HepG2 (cell line): ENCODE measurements at regions not wholly inside any gene's neighbourhood (a gene's known extent, or its start where the extent isn't known, plus 50 kb on each side); places are given as distances from the start of the nearest gene placed in this dataset.

ENCODE experiments used
- ATAC-seq: fragments of 200-7000 bp; cut with Tn5 transposase; 3 replicates; pipeline ENCODE4 v1.9.1; 2020; ENCODE audit warnings: mild to moderate bottlenecking, moderate library complexity
- BruUV-seq: library from RNA; stranded (reverse); fragments of 400-500 nt; replicated peaks from 2 replicates; lab custom pipeline; 2021; lab: Mats Ljungman, UMichigan
- CTCF ChIA-PET: fragments of 300-600 bp; formaldehyde crosslinking; extraction: SDS; loops from one replicate; lab custom pipeline; 2021; ENCODE audit warnings: low total read pairs, inconsistent platforms, low intra/inter-chr PET ratio; lab: Yijun Ruan, JAX
- POLR2A ChIA-PET: fragments of 350-600 bp; sonication (Branson Sonifier 250); formaldehyde crosslinking; loops from one replicate; lab custom pipeline; 2020; ENCODE audit warnings: antibody characterized with exemption, inconsistent platforms; lab: Yijun Ruan, JAX
- DNase-seq: peaks from one replicate; pipeline ENCODE4 v3.0.0-alpha.2; 2015; ENCODE audit warnings: low spot score
- FAIRE-seq: peaks from 3 replicates; lab custom pipeline; 2011; peaks lifted over from hg19 to GRCh38; lab: Jason Lieb, UNC
- H2AFZ ChIP-seq: one replicate; pipeline ENCODE4 v1.6.1; 2011; ENCODE audit warnings: low read length, inconsistent platforms
- H3K27ac ChIP-seq: fragments of 300-600 bp; 3 replicates; pipeline ENCODE4 v1.8.0; 2011; ENCODE audit warnings: mixed run types, mild to moderate bottlenecking, mixed read lengths, low read length, inconsistent platforms; ENCODE audit not compliant: insufficient read depth; ENCODE audit errors: extremely low read length
- H3K27me3 ChIP-seq, 2 experiments: fragments of 200-600 bp in 1 of 2; 2 replicates in 1 of 2; 3 replicates in 1 of 2; pipeline versions ENCODE4 v1.6.0 to v1.8.0; 2011; ENCODE audit warnings: low read length in 2 of 2, mild to moderate bottlenecking in 2 of 2, moderate library complexity in 2 of 2, inconsistent platforms in 1 of 2; ENCODE audit not compliant: insufficient read depth in 2 of 2, control insufficient read depth in 1 of 2
- H3K36me3 ChIP-seq, 2 experiments: fragments of 200-600 bp in 1 of 2; replicated peaks in 1 of 2; 2 replicates in 1 of 2; 3 replicates in 1 of 2; pipeline versions ENCODE4 v1.5.1 to v1.8.0; 2011; ENCODE audit warnings: low read length in 2 of 2, inconsistent platforms in 1 of 2; ENCODE audit not compliant: insufficient read depth in 2 of 2, control insufficient read depth in 1 of 2
- H3K4me1 ChIP-seq: 2 replicates; pipeline ENCODE4 v1.5.1; 2012; ENCODE audit warnings: low read length, inconsistent platforms; ENCODE audit not compliant: insufficient read depth
- H3K4me2 ChIP-seq: 2 replicates; pipeline ENCODE4 v1.6.0; 2011; ENCODE audit warnings: low read depth, low read length, inconsistent platforms
- H3K4me3 ChIP-seq, 3 experiments: fragments of 200-600 bp in 1 of 3; sonication (generic), shearing (Covaris generic) in 1 of 3; replicated peaks in 1 of 3; 2 replicates each; pipeline ENCODE4 v1.5.1; 2011 to 2016; ENCODE audit warnings: low read length in 3 of 3, inconsistent platforms in 2 of 3, low read depth in 2 of 3, mild to moderate bottlenecking in 2 of 3, control low read depth in 1 of 3, mixed read lengths in 1 of 3; ENCODE audit not compliant: insufficient read depth in 1 of 3
- H3K79me2 ChIP-seq: one replicate; pipeline ENCODE4 v1.6.1; 2011; ENCODE audit warnings: low read length, inconsistent platforms; ENCODE audit not compliant: insufficient read depth
- H3K9ac ChIP-seq: 2 replicates; pipeline ENCODE4 v1.6.0; 2011; ENCODE audit warnings: mild to moderate bottlenecking, low read depth, low read length, inconsistent platforms; ENCODE audit not compliant: insufficient read depth
- H3K9me3 ChIP-seq: 2 replicates; pipeline ENCODE4 v1.5.1; 2012; ENCODE audit warnings: mild to moderate bottlenecking, low read length
- H4K20me1 ChIP-seq: 2 replicates; pipeline ENCODE4 v1.6.0; 2011; ENCODE audit warnings: inconsistent platforms, mild to moderate bottlenecking, low read length, moderate library complexity; ENCODE audit not compliant: insufficient read depth
- MAZ ChIP-seq, 2 experiments: sonication (generic) in 1 of 2; formaldehyde crosslinking in 1 of 2; IDR thresholded peaks; 2 replicates each; pipeline versions ENCODE4 v1.5.0 to v1.6.1; 2012 to 2020; ENCODE audit warnings: low read depth in 2 of 2, mild to moderate bottlenecking in 2 of 2, borderline replicate concordance in 1 of 2, improper control_type of control experiment in 1 of 2, low read length in 1 of 2, missing genetic modification reagents in 1 of 2, moderate library complexity in 1 of 2
- NFE2 ChIP-seq: sonication (generic); formaldehyde crosslinking; IDR thresholded peaks from 2 replicates; pipeline ENCODE4 v1.4.0; 2020; ENCODE audit warnings: missing genetic modification reagents
- NRL ChIP-seq: sonication (generic); formaldehyde crosslinking; IDR thresholded peaks from 2 replicates; pipeline ENCODE4 v1.5.0; 2020; ENCODE audit warnings: missing genetic modification reagents, mild to moderate bottlenecking, moderate library complexity, borderline replicate concordance
- SMARCC2 ChIP-seq: fragments of 450-650 bp; IDR thresholded peaks from 2 replicates; pipeline ENCODE4 v1.6.1; 2017; ENCODE audit warnings: antibody characterized with exemption, mild to moderate bottlenecking
- ZNF33A ChIP-seq: sonication (generic); formaldehyde crosslinking; IDR thresholded peaks from 2 replicates; pipeline ENCODE4 v1.5.1; 2020; ENCODE audit warnings: missing genetic modification reagents, mild to moderate bottlenecking, moderate library complexity, borderline replicate concordance
- ZNF703 ChIP-seq: sonication (generic); formaldehyde crosslinking; IDR thresholded peaks from 2 replicates; pipeline ENCODE4 v1.5.1; 2020; ENCODE audit warnings: missing genetic modification reagents, mild to moderate bottlenecking, moderate library complexity, borderline replicate concordance
- ZNF749 ChIP-seq: sonication (generic); formaldehyde crosslinking; IDR thresholded peaks from 2 replicates; pipeline ENCODE4 v1.8.0; 2022; ENCODE audit warnings: mild to moderate bottlenecking, missing genetic modification reagents, moderate library complexity, borderline replicate concordance
- ZNF775 ChIP-seq: sonication (generic); formaldehyde crosslinking; IDR thresholded peaks from 2 replicates; pipeline ENCODE4 v1.4.0; 2020; ENCODE audit warnings: missing genetic modification reagents, mild to moderate bottlenecking, moderate library complexity, borderline replicate concordance
- WGBS: methylation state at CpG from one replicate; pipeline ENCODE4 v1.1.6; 2017; ENCODE audit warnings: low lambda C conversion rate; 5-methylcytosine and 5-hydroxymethylcytosine counted together
- in situ Hi-C: cut with HindIII; loops from 2 replicates; pipeline ENCODE4 v1.10.0; 2017; ENCODE audit warnings: low pct_unique_long_range_greater_than_20kb; ENCODE audit not compliant: extremely low pct_ligation_motif_present
- intact Hi-C: fragments of 100-400 bp; cut with micrococcal nuclease; formaldehyde crosslinking; loops from one replicate; pipeline ENCODE4 v1.10.0; 2022; ENCODE audit not compliant: unreplicated experiment
- TF ChIP-seq, protein P1 (sequence below): IDR thresholded peaks from 2 replicates; pipeline ENCODE4 v1.6.1; 2016; ENCODE audit warnings: mild to moderate bottlenecking
- TF ChIP-seq, protein P2 (sequence below): sonication (generic); formaldehyde crosslinking; IDR thresholded peaks from 2 replicates; pipeline ENCODE4 v1.4.0; 2020; ENCODE audit warnings: mild to moderate bottlenecking, missing genetic modification reagents

DNA sequence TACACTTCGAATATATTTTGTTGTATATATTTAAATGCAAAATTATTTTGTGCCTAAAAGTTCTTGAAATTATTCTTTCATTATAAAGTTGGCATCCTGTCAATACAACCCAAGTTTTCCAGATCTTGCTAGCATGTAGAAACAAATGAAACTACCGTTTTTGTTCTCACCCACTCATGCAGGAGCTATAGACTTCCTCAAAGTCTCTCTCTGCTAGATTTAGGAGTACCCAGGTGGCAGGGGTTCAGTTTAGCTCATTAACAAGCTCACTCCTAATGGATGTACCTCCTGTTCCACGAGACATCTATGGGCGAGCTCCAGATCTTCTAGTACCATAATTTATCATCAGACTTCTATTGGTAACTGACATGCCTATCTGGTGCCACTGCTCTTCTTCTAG lies 390.2 kb upstream of the POU3F1 start:
- DNase-seq (no peak), ATAC-seq (no peak), FAIRE-seq (no peak)
- POLR2A ChIA-PET, result no interaction called here
- Histone ChIP-seq H3K36me3 (no peaks in the 10 kb centered on the region), H4K20me1 (no peaks in the 10 kb centered on the region), H3K9ac (no peak overlapping the region), H3K4me3 (no peak overlapping the region), H2AFZ (no peak overlapping the region), H3K4me2 (no peak overlapping the region), H3K79me2 (no peaks in the 10 kb centered on the region), H3K27ac (no peak overlapping the region), H3K9me3 (no peaks in the 10 kb centered on the region), H3K4me1 (no peaks in the 10 kb centered on the region), H3K27me3 (peaks cover 0 to 12% of the 10 kb centered on the region in 2 experiments; a peak in 2 of 5 replicates)
- TF ChIP-seq NFE2, result no peak
- no peak for TF ChIP-seq ZNF749 (CRISPR knock-in tag)
- TF ChIP-seq NRL (CRISPR knock-in tag), result no peak
- TF ChIP-seq ZNF33A (CRISPR knock-in tag), result no peak
- TF ChIP-seq, protein P1, sequence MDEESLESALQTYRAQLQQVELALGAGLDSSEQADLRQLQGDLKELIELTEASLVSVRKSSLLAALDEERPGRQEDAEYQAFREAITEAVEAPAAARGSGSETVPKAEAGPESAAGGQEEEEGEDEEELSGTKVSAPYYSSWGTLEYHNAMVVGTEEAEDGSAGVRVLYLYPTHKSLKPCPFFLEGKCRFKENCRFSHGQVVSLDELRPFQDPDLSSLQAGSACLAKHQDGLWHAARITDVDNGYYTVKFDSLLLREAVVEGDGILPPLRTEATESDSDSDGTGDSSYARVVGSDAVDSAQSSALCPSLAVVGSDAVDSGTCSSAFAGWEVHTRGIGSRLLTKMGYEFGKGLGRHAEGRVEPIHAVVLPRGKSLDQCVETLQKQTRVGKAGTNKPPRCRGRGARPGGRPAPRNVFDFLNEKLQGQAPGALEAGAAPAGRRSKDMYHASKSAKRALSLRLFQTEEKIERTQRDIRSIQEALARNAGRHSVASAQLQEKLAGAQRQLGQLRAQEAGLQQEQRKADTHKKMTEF (CRISPR knock-in tag), result no peak
- no peak for TF ChIP-seq MAZ (IDR thresholded peaks at IDR 0.05; ENCODE audit: borderline replicate concordance, low read depth, low read length)
- TF ChIP-seq MAZ (CRISPR knock-in tag; IDR thresholded peaks at IDR 0.05; ENCODE audit: low read depth), result no peak
- TF ChIP-seq ZNF775 (CRISPR knock-in tag), result no peak
- TF ChIP-seq ZNF703, result no peak
- no peak for TF ChIP-seq SMARCC2
- TF ChIP-seq, protein P2, sequence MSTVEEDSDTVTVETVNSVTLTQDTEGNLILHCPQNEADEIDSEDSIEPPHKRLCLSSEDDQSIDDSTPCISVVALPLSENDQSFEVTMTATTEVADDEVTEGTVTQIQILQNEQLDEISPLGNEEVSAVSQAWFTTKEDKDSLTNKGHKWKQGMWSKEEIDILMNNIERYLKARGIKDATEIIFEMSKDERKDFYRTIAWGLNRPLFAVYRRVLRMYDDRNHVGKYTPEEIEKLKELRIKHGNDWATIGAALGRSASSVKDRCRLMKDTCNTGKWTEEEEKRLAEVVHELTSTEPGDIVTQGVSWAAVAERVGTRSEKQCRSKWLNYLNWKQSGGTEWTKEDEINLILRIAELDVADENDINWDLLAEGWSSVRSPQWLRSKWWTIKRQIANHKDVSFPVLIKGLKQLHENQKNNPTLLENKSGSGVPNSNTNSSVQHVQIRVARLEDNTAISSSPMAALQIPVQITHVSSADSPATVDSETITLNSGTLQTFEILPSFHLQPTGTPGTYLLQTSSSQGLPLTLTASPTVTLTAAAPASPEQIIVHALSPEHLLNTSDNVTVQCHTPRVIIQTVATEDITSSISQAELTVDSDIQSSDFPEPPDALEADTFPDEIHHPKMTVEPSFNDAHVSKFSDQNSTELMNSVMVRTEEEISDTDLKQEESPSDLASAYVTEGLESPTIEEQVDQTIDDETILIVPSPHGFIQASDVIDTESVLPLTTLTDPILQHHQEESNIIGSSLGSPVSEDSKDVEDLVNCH (CRISPR knock-in tag), result no peak
- CTCF ChIA-PET, result no interaction called here
- BruUV-seq, result no TSS peak
- 0% methylated on average over 4 of the region's 4 CpGs for WGBS
- in situ Hi-C loops (no loop called here), intact Hi-C loops (no loop called here)
